Colonic mucosa (tissue), 4 donors: ENCODE measurements at regions not wholly inside any gene's neighbourhood (a gene's known extent, or its start where the extent isn't known, plus 50 kb on each side); places are given as distances from the start of the nearest gene placed in this dataset.

Experiments
- DNase-seq: peaks from one replicate; pipeline ENCODE4 v3.0.0-alpha.2; 2020
- H3K27ac ChIP-seq: fragments of 200-600 bp; one replicate; pipeline ENCODE4 v1.8.0; 2021
- H3K27me3 ChIP-seq: fragments of 200-600 bp; one replicate; pipeline ENCODE4 v1.8.0; 2021
- H3K36me3 ChIP-seq: fragments of 200-600 bp; one replicate; pipeline ENCODE4 v1.8.0; 2021
- H3K4me1 ChIP-seq: fragments of 200-600 bp; one replicate; pipeline ENCODE4 v1.8.0; 2021; ENCODE audit warnings: mild to moderate bottlenecking
- H3K4me3 ChIP-seq: fragments of 200-600 bp; one replicate; pipeline ENCODE4 v1.8.0; 2021
- H3K9ac ChIP-seq, 2 donors: one replicate each; pipeline ENCODE4 v1.7.0; 2013; ENCODE audit warnings: control low read depth in 2 of 2, low read depth in 2 of 2, low read length in 2 of 2
- H3K9me3 ChIP-seq: fragments of 200-600 bp; one replicate; pipeline ENCODE4 v1.8.0; 2021
- CTCF ChIP-seq: fragments of 200-600 bp; IDR thresholded peaks from one replicate; pipeline ENCODE4 v1.8.0; 2022; ENCODE audit warnings: antibody characterized with exemption, mild to moderate bottlenecking
- intact Hi-C: fragments of 100-400 bp; cut with DNase I; formaldehyde crosslinking; loops from one replicate; pipeline ENCODE4 v1.14.1; 2022
- donor health status: healthy.
- donor health status: DM: no; HTN: no; CAD: no.
- donor health status: DM: no; HTN: no; CAD: no.

- Histone ChIP-seq H3K9ac (no peak overlapping the region), H3K36me3 (no peaks in the 10 kb centered on the region), H3K9me3 (no peaks in the 10 kb centered on the region), H3K4me3 (no peak overlapping the region), H3K4me1 (no peaks in the 10 kb centered on the region), H3K27ac (no peak overlapping the region), H3K27me3 (no peaks in the 10 kb centered on the region)
- no peak for TF ChIP-seq CTCF
- no peak for DNase-seq
- intact Hi-C loops = no loop called here
Measured at GRCh38 chr3:35070088-35070487, 569.2 kb upstream of the ARPP21 start.

GRCh38 chr3:35071772-35072171 is 567.6 kb upstream of the ARPP21 start:
- no peak for DNase-seq
- intact Hi-C loops = no loop called here
- no peak for TF ChIP-seq CTCF
- H3K9ac ChIP-seq = no peak overlapping the region
- H3K36me3 ChIP-seq = no peaks in the 10 kb centered on the region
- no peak overlapping the region for H3K4me3 ChIP-seq
- no peaks in the 10 kb centered on the region for H3K4me1 ChIP-seq
- no peaks in the 10 kb centered on the region for H3K27me3 ChIP-seq
- no peak overlapping the region for H3K27ac ChIP-seq
- no peaks in the 10 kb centered on the region for H3K9me3 ChIP-seq

GRCh38 chr3:35078780-35079179 is 560.5 kb upstream of the ARPP21 start:
- no peaks in the 10 kb centered on the region for H3K9me3 ChIP-seq
- intact Hi-C loops = no loop called here
- H3K27me3 ChIP-seq = no peaks in the 10 kb centered on the region

GRCh38 chr3:35079403-35079802 is 559.9 kb upstream of the ARPP21 start:
- intact Hi-C loops = no loop called here
- Histone ChIP-seq H3K27ac (peak overlapping the region; percentile 10), H3K36me3 (no peaks in the 10 kb centered on the region), H3K4me3 (no peak overlapping the region), H3K27me3 (no peaks in the 10 kb centered on the region), H3K4me1 (no peaks in the 10 kb centered on the region), H3K9ac (no peak overlapping the region), H3K9me3 (no peaks in the 10 kb centered on the region)
- TF ChIP-seq CTCF = no peak
- no peak for DNase-seq

More at GRCh38 chr3:35078780-35079179, 560.5 kb upstream of the ARPP21 start:
- Histone ChIP-seq H3K36me3 (no peaks in the 10 kb centered on the region), H3K9ac (no peak overlapping the region), H3K4me3 (no peak overlapping the region), H3K27ac (no peak overlapping the region), H3K4me1 (no peaks in the 10 kb centered on the region)
- DNase-seq = no peak
- no peak for TF ChIP-seq CTCF

GRCh38 chr3:35081899-35082298 is 557.4 kb upstream of the ARPP21 start:
- H3K27ac ChIP-seq = no peak overlapping the region
- no peak overlapping the region for H3K4me3 ChIP-seq
- TF ChIP-seq CTCF = no peak
- H3K36me3 ChIP-seq = no peaks in the 10 kb centered on the region
- H3K9ac ChIP-seq = no peak overlapping the region
- no peaks in the 10 kb centered on the region for H3K9me3 ChIP-seq
- intact Hi-C loops = no loop called here
- no peak for DNase-seq
- H3K27me3 ChIP-seq = no peaks in the 10 kb centered on the region
- no peaks in the 10 kb centered on the region for H3K4me1 ChIP-seq

- Histone ChIP-seq H3K4me3 (no peak overlapping the region), H3K36me3 (no peaks in the 10 kb centered on the region), H3K27ac (no peak overlapping the region), H3K4me1 (no peaks in the 10 kb centered on the region), H3K9ac (no peak overlapping the region), H3K27me3 (no peaks in the 10 kb centered on the region), H3K9me3 (no peaks in the 10 kb centered on the region)
- intact Hi-C loops = no loop called here
- DNase-seq = no peak
- no peak for TF ChIP-seq CTCF
Measured at GRCh38 chr3:35088943-35089342, 550.4 kb upstream of the ARPP21 start.
